ENCODE measurements at regions not wholly inside any gene's neighbourhood (a gene's known extent, or its start where the extent isn't known, plus 50 kb on each side); places are given as distances from the start of the nearest gene placed in this dataset.

GRCh38 chr9:126154869-126155268, 171.8 kb upstream of the MVB12B start (continued):
- TF ChIP-seq, protein P1, sequence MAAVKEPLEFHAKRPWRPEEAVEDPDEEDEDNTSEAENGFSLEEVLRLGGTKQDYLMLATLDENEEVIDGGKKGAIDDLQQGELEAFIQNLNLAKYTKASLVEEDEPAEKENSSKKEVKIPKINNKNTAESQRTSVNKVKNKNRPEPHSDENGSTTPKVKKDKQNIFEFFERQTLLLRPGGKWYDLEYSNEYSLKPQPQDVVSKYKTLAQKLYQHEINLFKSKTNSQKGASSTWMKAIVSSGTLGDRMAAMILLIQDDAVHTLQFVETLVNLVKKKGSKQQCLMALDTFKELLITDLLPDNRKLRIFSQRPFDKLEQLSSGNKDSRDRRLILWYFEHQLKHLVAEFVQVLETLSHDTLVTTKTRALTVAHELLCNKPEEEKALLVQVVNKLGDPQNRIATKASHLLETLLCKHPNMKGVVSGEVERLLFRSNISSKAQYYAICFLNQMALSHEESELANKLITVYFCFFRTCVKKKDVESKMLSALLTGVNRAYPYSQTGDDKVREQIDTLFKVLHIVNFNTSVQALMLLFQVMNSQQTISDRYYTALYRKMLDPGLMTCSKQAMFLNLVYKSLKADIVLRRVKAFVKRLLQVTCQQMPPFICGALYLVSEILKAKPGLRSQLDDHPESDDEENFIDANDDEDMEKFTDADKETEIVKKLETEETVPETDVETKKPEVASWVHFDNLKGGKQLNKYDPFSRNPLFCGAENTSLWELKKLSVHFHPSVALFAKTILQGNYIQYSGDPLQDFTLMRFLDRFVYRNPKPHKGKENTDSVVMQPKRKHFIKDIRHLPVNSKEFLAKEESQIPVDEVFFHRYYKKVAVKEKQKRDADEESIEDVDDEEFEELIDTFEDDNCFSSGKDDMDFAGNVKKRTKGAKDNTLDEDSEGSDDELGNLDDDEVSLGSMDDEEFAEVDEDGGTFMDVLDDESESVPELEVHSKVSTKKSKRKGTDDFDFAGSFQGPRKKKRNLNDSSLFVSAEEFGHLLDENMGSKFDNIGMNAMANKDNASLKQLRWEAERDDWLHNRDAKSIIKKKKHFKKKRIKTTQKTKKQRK (IDR thresholded peaks at IDR 0.05; ENCODE audit: low read depth, low read length), result no peak
- no peak for TF ChIP-seq RFX5 (IDR thresholded peaks at IDR 0.05; ENCODE audit: low read depth, low read length)
- no peak for TF ChIP-seq EZH2 (IDR thresholded peaks at IDR 0.05; ENCODE audit: borderline replicate concordance, control insufficient read depth, low read depth, low read length)
- TF ChIP-seq, protein P2, sequence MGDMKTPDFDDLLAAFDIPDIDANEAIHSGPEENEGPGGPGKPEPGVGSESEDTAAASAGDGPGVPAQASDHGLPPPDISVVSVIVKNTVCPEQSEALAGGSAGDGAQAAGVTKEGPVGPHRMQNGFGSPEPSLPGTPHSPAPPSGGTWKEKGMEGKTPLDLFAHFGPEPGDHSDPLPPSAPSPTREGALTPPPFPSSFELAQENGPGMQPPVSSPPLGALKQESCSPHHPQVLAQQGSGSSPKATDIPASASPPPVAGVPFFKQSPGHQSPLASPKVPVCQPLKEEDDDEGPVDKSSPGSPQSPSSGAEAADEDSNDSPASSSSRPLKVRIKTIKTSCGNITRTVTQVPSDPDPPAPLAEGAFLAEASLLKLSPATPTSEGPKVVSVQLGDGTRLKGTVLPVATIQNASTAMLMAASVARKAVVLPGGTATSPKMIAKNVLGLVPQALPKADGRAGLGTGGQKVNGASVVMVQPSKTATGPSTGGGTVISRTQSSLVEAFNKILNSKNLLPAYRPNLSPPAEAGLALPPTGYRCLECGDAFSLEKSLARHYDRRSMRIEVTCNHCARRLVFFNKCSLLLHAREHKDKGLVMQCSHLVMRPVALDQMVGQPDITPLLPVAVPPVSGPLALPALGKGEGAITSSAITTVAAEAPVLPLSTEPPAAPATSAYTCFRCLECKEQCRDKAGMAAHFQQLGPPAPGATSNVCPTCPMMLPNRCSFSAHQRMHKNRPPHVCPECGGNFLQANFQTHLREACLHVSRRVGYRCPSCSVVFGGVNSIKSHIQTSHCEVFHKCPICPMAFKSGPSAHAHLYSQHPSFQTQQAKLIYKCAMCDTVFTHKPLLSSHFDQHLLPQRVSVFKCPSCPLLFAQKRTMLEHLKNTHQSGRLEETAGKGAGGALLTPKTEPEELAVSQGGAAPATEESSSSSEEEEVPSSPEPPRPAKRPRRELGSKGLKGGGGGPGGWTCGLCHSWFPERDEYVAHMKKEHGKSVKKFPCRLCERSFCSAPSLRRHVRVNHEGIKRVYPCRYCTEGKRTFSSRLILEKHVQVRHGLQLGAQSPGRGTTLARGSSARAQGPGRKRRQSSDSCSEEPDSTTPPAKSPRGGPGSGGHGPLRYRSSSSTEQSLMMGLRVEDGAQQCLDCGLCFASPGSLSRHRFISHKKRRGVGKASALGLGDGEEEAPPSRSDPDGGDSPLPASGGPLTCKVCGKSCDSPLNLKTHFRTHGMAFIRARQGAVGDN (IDR thresholded peaks at IDR 0.05), result no peak

Measured in GM12878 (cell line).